GM18505 (cell line): ENCODE measurements at regions not wholly inside any gene's neighbourhood (a gene's known extent, or its start where the extent isn't known, plus 50 kb on each side); places are given as distances from the start of the nearest gene placed in this dataset.

ENCODE experiments used
- ATAC-seq: cut with Tn5 transposase; IDR thresholded peaks from one replicate; pipeline ENCODE4 v1.9.1; 2021; ENCODE audit not compliant: unreplicated experiment
- POLR2A ChIP-seq: IDR thresholded peaks from 4 replicates; pipeline ENCODE4 v1.6.1; 2011; ENCODE audit warnings: borderline replicate concordance; ENCODE audit not compliant: insufficient read depth, insufficient read length; ENCODE audit errors: extremely low read depth

- no peak for ATAC-seq
- TF ChIP-seq POLR2A, result no peak
These were observed 262.9 kb downstream of the OMA1 start for GRCh38 chr1:58283388-58284224.

- ATAC-seq, result no peak
- no peak for TF ChIP-seq POLR2A
These were observed 263.7 kb downstream of the OMA1 start for GRCh38 chr1:58282623-58283387.

GRCh38 chr1:58266242-58266641, 280.3 kb downstream of the OMA1 start:
- no peak for TF ChIP-seq POLR2A
- ATAC-seq, result no peak

GRCh38 chr1:58264462-58264861, 282.1 kb downstream of the OMA1 start:
- TF ChIP-seq POLR2A, result no peak
- no peak for ATAC-seq

- no peak for ATAC-seq
- TF ChIP-seq POLR2A, result no peak
These were observed 283.8 kb downstream of the OMA1 start for GRCh38 chr1:58262702-58263101.

GRCh38 chr1:58258082-58258481, 288.4 kb downstream of the OMA1 start:
- no peak for TF ChIP-seq POLR2A
- no peak for ATAC-seq

- no peak for TF ChIP-seq POLR2A
- no peak for ATAC-seq
These were observed 289.5 kb downstream of the OMA1 start for GRCh38 chr1:58257003-58257402.

GRCh38 chr1:58256546-58256945, 290.0 kb downstream of the OMA1 start:
- no peak for TF ChIP-seq POLR2A
- no peak for ATAC-seq

- no peak for TF ChIP-seq POLR2A
- no peak for ATAC-seq
These were observed 290.5 kb downstream of the OMA1 start for GRCh38 chr1:58256041-58256440.

- TF ChIP-seq POLR2A, result no peak
- ATAC-seq, result no peak
These were observed 291.3 kb downstream of the OMA1 start for GRCh38 chr1:58255192-58255591.

GRCh38 chr1:58251430-58252073, 295.0 kb downstream of the OMA1 start:
- ATAC-seq, result no peak
- TF ChIP-seq POLR2A, result no peak

GRCh38 chr1:58250587-58250948, 296.0 kb downstream of the OMA1 start:
- TF ChIP-seq POLR2A, result no peak
- no peak for ATAC-seq

GRCh38 chr1:58249737-58250586, 296.6 kb downstream of the OMA1 start:
- peak; percentile 62 for ATAC-seq
- no peak for TF ChIP-seq POLR2A
